Liver (tissue), 8 donors: ENCODE measurements at regions not wholly inside any gene's neighbourhood (a gene's known extent, or its start where the extent isn't known, plus 50 kb on each side); places are given as distances from the start of the nearest gene placed in this dataset.

Experiments used
- DNase-seq: peaks from one replicate; pipeline ENCODE4 v3.0.0-alpha.2; 2017; ENCODE audit warnings: low spot score
- H3K27ac ChIP-seq, 2 donors: one replicate each; pipeline ENCODE4 v1.7.0; 2013; ENCODE audit warnings: inconsistent platforms in 2 of 2, low read length in 2 of 2, control low read depth in 1 of 2, low read depth in 1 of 2, mild to moderate bottlenecking in 1 of 2
- H3K27me3 ChIP-seq, 4 donors: one replicate each; pipeline versions ENCODE4 v1.6.1 to v1.7.0; 2013; ENCODE audit warnings: low read length in 3 of 4, inconsistent platforms in 1 of 4, mild to moderate bottlenecking in 1 of 4, moderate library complexity in 1 of 4; ENCODE audit not compliant: control insufficient read depth in 4 of 4, insufficient read depth in 4 of 4
- H3K36me3 ChIP-seq, 4 donors: one replicate each; pipeline versions ENCODE4 v1.6.1 to v1.7.0; 2013; ENCODE audit warnings: low read length in 3 of 4, mild to moderate bottlenecking in 3 of 4, low read depth in 1 of 4, moderate library complexity in 1 of 4; ENCODE audit not compliant: control insufficient read depth in 4 of 4, insufficient read depth in 3 of 4
- H3K4me1 ChIP-seq, 4 donors: one replicate each; pipeline versions ENCODE4 v1.6.1 to v1.7.0; 2013; ENCODE audit warnings: low read length in 3 of 4, mild to moderate bottlenecking in 3 of 4, moderate library complexity in 1 of 4; ENCODE audit not compliant: control insufficient read depth in 4 of 4, insufficient read depth in 4 of 4
- H3K4me3 ChIP-seq, 3 donors: one replicate each; pipeline versions ENCODE4 v1.6.1 to v1.7.0; 2013; ENCODE audit warnings: low read length in 3 of 3, control low read depth in 1 of 3, low read depth in 1 of 3, mild to moderate bottlenecking in 1 of 3
- H3K9ac ChIP-seq, 2 donors: one replicate each; pipeline ENCODE4 v1.7.0; 2013; ENCODE audit warnings: low read length in 2 of 2, mild to moderate bottlenecking in 2 of 2, moderate library complexity in 2 of 2, control low read depth in 1 of 2, low read depth in 1 of 2
- H3K9me3 ChIP-seq, 4 donors: one replicate each; pipeline versions ENCODE4 v1.6.1 to v1.7.0; 2013; ENCODE audit warnings: low read length in 3 of 4; ENCODE audit not compliant: control insufficient read depth in 4 of 4
- ATF3 ChIP-seq: IDR thresholded peaks from 2 replicates; pipeline ENCODE4 v1.6.1; 2016; ENCODE audit warnings: antibody characterized with exemption
- EGR1 ChIP-seq, 2 donors: IDR thresholded peaks; 2 replicates each; pipeline ENCODE4 v1.6.1; 2016 to 2018; ENCODE audit warnings: antibody characterized with exemption in 2 of 2, low read depth in 2 of 2
- FOXA1 ChIP-seq: IDR thresholded peaks from 2 replicates; pipeline ENCODE4 v1.6.1; 2016; ENCODE audit warnings: antibody characterized with exemption
- GABPA ChIP-seq, 2 donors: IDR thresholded peaks in 1 of 2; conservative IDR thresholded peaks in 1 of 2; 2 replicates each; pipeline ENCODE4 v1.6.1; 2016; ENCODE audit warnings: antibody characterized with exemption in 2 of 2, mild to moderate bottlenecking in 1 of 2, moderate library complexity in 1 of 2
- HNF4A ChIP-seq, 2 donors: conservative IDR thresholded peaks; 2 replicates each; pipeline ENCODE4 v1.6.1; 2016; ENCODE audit warnings: antibody characterized with exemption in 2 of 2, mild to moderate bottlenecking in 2 of 2
- HNF4G ChIP-seq: IDR thresholded peaks from 2 replicates; pipeline ENCODE4 v1.6.1; 2016; ENCODE audit warnings: antibody characterized with exemption
- JUND ChIP-seq, 2 donors: IDR thresholded peaks; 2 replicates each; pipeline ENCODE4 v1.6.1; 2016; ENCODE audit warnings: antibody characterized with exemption in 2 of 2
- MAX ChIP-seq: IDR thresholded peaks from 2 replicates; pipeline ENCODE4 v1.6.1; 2016; ENCODE audit warnings: antibody characterized with exemption
- NR2F2 ChIP-seq: IDR thresholded peaks from 2 replicates; pipeline ENCODE4 v1.6.1; 2016; ENCODE audit warnings: antibody characterized with exemption
- RAD21 ChIP-seq, 2 donors: IDR thresholded peaks; 2 replicates each; pipeline ENCODE4 v1.6.1; 2016; ENCODE audit warnings: antibody characterized with exemption in 2 of 2, mild to moderate bottlenecking in 2 of 2
- RXRA ChIP-seq, 2 donors: IDR thresholded peaks; 2 replicates each; pipeline ENCODE4 v1.6.1; 2017 to 2018; ENCODE audit warnings: antibody characterized with exemption in 2 of 2, mild to moderate bottlenecking in 1 of 2
- SP1 ChIP-seq: IDR thresholded peaks from 2 replicates; pipeline ENCODE4 v1.6.1; 2018; ENCODE audit warnings: antibody characterized with exemption, mild to moderate bottlenecking
- TAF1 ChIP-seq: conservative IDR thresholded peaks from 2 replicates; pipeline ENCODE4 v1.6.1; 2016; ENCODE audit warnings: antibody characterized with exemption, mild to moderate bottlenecking
- ZBTB33 ChIP-seq: IDR thresholded peaks from 2 replicates; pipeline ENCODE4 v1.6.1; 2016; ENCODE audit warnings: antibody characterized with exemption
- WGBS: extraction: QIAGEN DNeasy Blood & Tissue Kit; methylation state at CpG from one replicate; pipeline ENCODE4 v1.1.7; 2013; 5-methylcytosine and 5-hydroxymethylcytosine counted together
- TF ChIP-seq, protein P1 (sequence below): fragments of 150-350 bp; IDR thresholded peaks from 2 replicates; pipeline ENCODE4 v1.5.1; 2017; ENCODE audit warnings: improper control_type of control experiment, low read depth, low read length; ENCODE audit not compliant: missing input control
- donor health status: healthy.
- donor health status: healthy.
- donor health status: healthy.
- donor health status: healthy.
- donor health status: healthy.

DNA sequence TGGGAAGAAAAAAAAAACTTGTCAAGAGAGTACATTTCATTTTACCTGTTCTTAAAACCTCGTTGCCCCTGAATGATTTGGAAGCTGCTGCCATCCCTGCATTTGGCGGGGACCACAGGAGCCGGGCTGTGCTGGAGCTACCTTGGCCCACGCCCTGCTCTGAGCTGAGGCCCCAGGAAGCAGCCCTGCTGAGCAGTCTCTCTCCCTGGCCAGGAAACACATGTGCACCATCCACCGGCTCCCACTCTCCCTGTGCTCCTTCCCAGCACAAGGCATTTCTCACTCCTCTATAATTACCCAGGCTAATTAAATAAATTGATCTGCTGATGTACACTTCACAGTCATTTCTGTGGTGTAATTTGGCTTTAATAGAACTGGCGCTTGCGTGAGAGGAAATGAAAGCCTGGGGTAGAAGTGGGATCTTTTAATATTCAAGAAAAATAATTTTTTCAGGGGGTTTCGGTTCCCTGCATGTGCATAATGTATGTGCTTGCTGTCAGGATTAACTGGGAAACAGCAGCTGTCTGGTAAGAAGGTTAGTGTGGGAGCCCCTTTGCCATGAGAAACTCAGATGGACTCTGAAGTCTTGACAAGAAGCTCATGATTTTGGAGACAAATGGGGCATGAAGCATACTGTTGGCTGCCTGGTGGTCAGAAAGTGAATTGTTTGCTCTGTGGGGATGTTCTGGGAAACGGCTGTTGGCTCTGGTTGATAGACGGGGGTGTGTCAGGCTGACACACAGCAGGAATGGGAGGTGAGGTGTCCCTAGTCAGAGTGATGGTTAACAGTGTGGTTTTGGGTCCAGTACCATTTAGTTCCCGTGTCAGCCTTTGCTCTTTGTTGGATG, 252.3 kb upstream of the EEF2KMT start:
- H3K9ac ChIP-seq, result no peak overlapping the region
- DNase-seq, result no peak
- 65% methylated on average over 11 of the region's 11 CpGs for WGBS
- no peak overlapping the region for H3K27ac ChIP-seq
- no peaks in the 10 kb centered on the region for H3K9me3 ChIP-seq
- H3K4me1 ChIP-seq, result peaks cover 0 to 3% (median 0%) of the 10 kb centered on the region in 4 donors
- H3K27me3 ChIP-seq, result peaks cover 0 to 2% (median 0%) of the 10 kb centered on the region in 4 donors
- H3K4me3 ChIP-seq, result no peak overlapping the region
- no peak for TF ChIP-seq FOXA1
- no peak for TF ChIP-seq MAX
- no peak for TF ChIP-seq TAF1
- TF ChIP-seq RXRA (IDR thresholded peaks at IDR 0.05), result no peak
- TF ChIP-seq HNF4G, result no peak
- TF ChIP-seq GABPA (IDR thresholded peaks at IDR 0.05 in 1 of 2, conservative IDR thresholded peaks at IDR 0.05 in 1 of 2), result no peak
- no peak for TF ChIP-seq ATF3
- no peak for TF ChIP-seq HNF4A (conservative IDR thresholded peaks at IDR 0.05)
- no peaks in the 10 kb centered on the region for H3K36me3 ChIP-seq

DNA sequence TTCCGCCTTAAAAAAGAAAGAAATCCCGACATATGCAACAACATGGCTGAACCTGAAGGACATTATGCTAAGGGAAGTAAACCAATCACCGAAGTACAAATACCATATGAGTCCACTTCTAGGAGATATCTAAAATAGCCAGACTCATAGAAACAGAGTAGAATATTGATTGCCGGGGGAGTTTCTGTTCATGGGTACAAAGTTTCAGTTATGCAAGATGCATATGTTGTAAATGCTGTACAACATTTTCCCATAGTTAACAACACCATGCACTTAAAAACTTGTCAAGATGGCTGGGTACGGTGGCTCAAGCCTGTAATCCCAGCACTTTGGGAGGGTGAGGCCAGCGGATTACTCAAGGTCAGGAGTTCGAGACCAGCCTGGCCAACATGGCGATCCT, 251.5 kb upstream of the EEF2KMT start:
- no peak for DNase-seq
- Histone ChIP-seq H3K9ac (no peak overlapping the region), H3K4me3 (no peak overlapping the region), H3K36me3 (no peaks in the 10 kb centered on the region), H3K9me3 (no peaks in the 10 kb centered on the region), H3K27ac (no peak overlapping the region), H3K4me1 (peaks cover 0 to 3% (median 0%) of the 10 kb centered on the region in 4 donors), H3K27me3 (peaks cover 0 to 2% (median 0%) of the 10 kb centered on the region in 4 donors)
- TF ChIP-seq NR2F2 (no peak), HNF4A (conservative IDR thresholded peaks at IDR 0.05) (peak; percentile 16 to 63)
- 73% methylated on average over 8 of the region's 8 CpGs for WGBS

GRCh38 chr16:5347561-5347960, 250.0 kb upstream of the EEF2KMT start:
- DNase-seq, result no peak
- Histone ChIP-seq H3K36me3 (no peaks in the 10 kb centered on the region), H3K9me3 (no peaks in the 10 kb centered on the region), H3K4me3 (no peak overlapping the region), H3K9ac (no peak overlapping the region), H3K27me3 (peaks cover 0 to 2% (median 0%) of the 10 kb centered on the region in 4 donors), H3K4me1 (peaks cover 0 to 3% (median 0%) of the 10 kb centered on the region in 4 donors), H3K27ac (no peak overlapping the region)
- WGBS, result 88% methylated on average over 4 of the region's 4 CpGs
- TF ChIP-seq SP1 (no peak), JUND (IDR thresholded peaks at IDR 0.05) (no peak), HNF4G (no peak), GABPA (IDR thresholded peaks at IDR 0.05 in 1 of 2, conservative IDR thresholded peaks at IDR 0.05 in 1 of 2) (no peak), RXRA (IDR thresholded peaks at IDR 0.05) (no peak), NR2F2 (no peak), MAX (no peak), TAF1 (no peak), EGR1 (IDR thresholded peaks at IDR 0.05; ENCODE audit: low read depth in 2 of 2) (no peak), ZBTB33 (no peak), FOXA1 (no peak), ATF3 (no peak), RAD21 (IDR thresholded peaks at IDR 0.05) (no peak)
- TF ChIP-seq, protein P1, sequence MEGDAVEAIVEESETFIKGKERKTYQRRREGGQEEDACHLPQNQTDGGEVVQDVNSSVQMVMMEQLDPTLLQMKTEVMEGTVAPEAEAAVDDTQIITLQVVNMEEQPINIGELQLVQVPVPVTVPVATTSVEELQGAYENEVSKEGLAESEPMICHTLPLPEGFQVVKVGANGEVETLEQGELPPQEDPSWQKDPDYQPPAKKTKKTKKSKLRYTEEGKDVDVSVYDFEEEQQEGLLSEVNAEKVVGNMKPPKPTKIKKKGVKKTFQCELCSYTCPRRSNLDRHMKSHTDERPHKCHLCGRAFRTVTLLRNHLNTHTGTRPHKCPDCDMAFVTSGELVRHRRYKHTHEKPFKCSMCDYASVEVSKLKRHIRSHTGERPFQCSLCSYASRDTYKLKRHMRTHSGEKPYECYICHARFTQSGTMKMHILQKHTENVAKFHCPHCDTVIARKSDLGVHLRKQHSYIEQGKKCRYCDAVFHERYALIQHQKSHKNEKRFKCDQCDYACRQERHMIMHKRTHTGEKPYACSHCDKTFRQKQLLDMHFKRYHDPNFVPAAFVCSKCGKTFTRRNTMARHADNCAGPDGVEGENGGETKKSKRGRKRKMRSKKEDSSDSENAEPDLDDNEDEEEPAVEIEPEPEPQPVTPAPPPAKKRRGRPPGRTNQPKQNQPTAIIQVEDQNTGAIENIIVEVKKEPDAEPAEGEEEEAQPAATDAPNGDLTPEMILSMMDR, result no peak
